H1 (cell line): ENCODE measurements at regions not wholly inside any gene's neighbourhood (a gene's known extent, or its start where the extent isn't known, plus 50 kb on each side); places are given as distances from the start of the nearest gene placed in this dataset.

Source experiments
- CTCF ChIA-PET: fragments of 300-600 bp; sonication (Branson Sonifier 250); formaldehyde crosslinking; loops from one replicate; lab custom pipeline; 2021; ENCODE audit not compliant: partially characterized antibody; lab: Charles Lee
- POLR2A ChIA-PET: fragments of 300-600 bp; sonication (Branson Sonifier 250); formaldehyde crosslinking; loops from one replicate; lab custom pipeline; 2021; ENCODE audit warnings: inconsistent platforms; ENCODE audit not compliant: partially characterized antibody; lab: Charles Lee
- DNase-seq, 2 experiments: peaks; one replicate each; pipeline versions ENCODE4 v3.0.0 to v3.0.0-alpha.2; 2010 to 2022; ENCODE audit warnings: low spot score in 2 of 2, low read depth in 1 of 2, mixed read lengths in 1 of 2
- FAIRE-seq: peaks from 2 replicates; lab custom pipeline; 2011; peaks lifted over from hg19 to GRCh38; lab: Jason Lieb, UNC
- H2AFZ ChIP-seq: 2 replicates; pipeline ENCODE4 v1.8.1; 2012; ENCODE audit warnings: low read length, inconsistent platforms
- H2AK5ac ChIP-seq: 2 replicates; pipeline ENCODE4 v1.6.1; 2013; ENCODE audit warnings: low read depth, low read length
- H2BK120ac ChIP-seq: replicated peaks from 2 replicates; pipeline ENCODE3; 2013; ENCODE audit warnings: low read depth, low read length, inconsistent platforms
- H2BK12ac ChIP-seq: 2 replicates; pipeline ENCODE4 v1.6.1; 2013; ENCODE audit warnings: low read depth, low read length
- H2BK15ac ChIP-seq: 2 replicates; pipeline ENCODE4 v1.6.1; 2013; ENCODE audit warnings: low read length
- H2BK20ac ChIP-seq: 2 replicates; pipeline ENCODE4 v1.6.1; 2013; ENCODE audit warnings: low read length
- H2BK5ac ChIP-seq: 2 replicates; pipeline ENCODE4 v1.6.1; 2013; ENCODE audit warnings: low read depth, low read length
- H3K14ac ChIP-seq: 2 replicates; pipeline ENCODE4 v1.6.1; 2013; ENCODE audit warnings: inconsistent platforms; ENCODE audit not compliant: insufficient read length
- H3K18ac ChIP-seq: 2 replicates; pipeline ENCODE4 v1.6.1; 2013; ENCODE audit warnings: low read length; ENCODE audit errors: extremely low read depth
- H3K23ac ChIP-seq: 2 replicates; pipeline ENCODE4 v1.6.1; 2013; ENCODE audit warnings: inconsistent platforms; ENCODE audit not compliant: insufficient read length
- H3K23me2 ChIP-seq: 2 replicates; pipeline ENCODE4 v1.6.1; 2013; ENCODE audit warnings: low read depth, low read length
- H3K27ac ChIP-seq: 2 replicates; pipeline ENCODE4 v1.6.1; 2011; ENCODE audit warnings: low read depth, low read length, inconsistent platforms
- H3K27me3 ChIP-seq, 4 experiments: replicated peaks in 1 of 4; 1 replicate in 1 of 4; 2 replicates in 3 of 4; pipeline versions ENCODE4 v1.6.1 to v1.8.1; 2011 to 2013; ENCODE audit warnings: low read length in 3 of 4, mild to moderate bottlenecking in 3 of 4, inconsistent platforms in 2 of 4, mixed read lengths in 2 of 4, moderate library complexity in 1 of 4; ENCODE audit not compliant: control insufficient read depth in 3 of 4, insufficient read depth in 3 of 4; ENCODE audit errors: extremely low read depth in 1 of 4
- H3K36me3 ChIP-seq, 4 experiments: 2 replicates each; pipeline versions ENCODE4 v1.6.1 to v1.8.1; 2011 to 2013; ENCODE audit warnings: mild to moderate bottlenecking in 4 of 4, low read length in 3 of 4, moderate library complexity in 2 of 4, control low read depth in 1 of 4, inconsistent platforms in 1 of 4; ENCODE audit not compliant: insufficient read depth in 4 of 4, control insufficient read depth in 2 of 4
- H3K4ac ChIP-seq: replicated peaks from 2 replicates; pipeline ENCODE3; 2013; ENCODE audit warnings: low read length, low read depth, mixed read lengths, inconsistent platforms; ENCODE audit not compliant: insufficient read length
- H3K4me1 ChIP-seq, 4 experiments: replicated peaks in 1 of 4; 1 replicate in 1 of 4; 2 replicates in 3 of 4; pipeline versions ENCODE4 v1.6.1 to v1.8.1; 2011 to 2013; ENCODE audit warnings: low read length in 3 of 4, inconsistent platforms in 2 of 4, mixed read lengths in 1 of 4; ENCODE audit not compliant: insufficient read depth in 4 of 4, control insufficient read depth in 3 of 4
- H3K4me2 ChIP-seq, 2 experiments: 2 replicates each; pipeline versions ENCODE4 v1.6.1 to v1.8.1; 2011 to 2013; ENCODE audit warnings: low read depth in 2 of 2, low read length in 2 of 2, control low read depth in 1 of 2, inconsistent platforms in 1 of 2, mild to moderate bottlenecking in 1 of 2; ENCODE audit not compliant: insufficient read depth in 1 of 2
- H3K4me3 ChIP-seq, 4 experiments: fragments of 200-600, 300-600 bp in 1 of 4; sonication (generic), shearing (Covaris generic), sonication (Bioruptor Twin) in 1 of 4; 2 replicates each; pipeline versions ENCODE4 v1.5.1 to v1.8.1; 2011 to 2016; ENCODE audit warnings: low read length in 4 of 4, low read depth in 3 of 4, control low read depth in 2 of 4, inconsistent platforms in 2 of 4, mild to moderate bottlenecking in 2 of 4, mixed read lengths in 1 of 4, moderate library complexity in 1 of 4; ENCODE audit not compliant: insufficient read depth in 2 of 4; ENCODE audit errors: extremely low read depth in 1 of 4
- H3K56ac ChIP-seq: replicated peaks from 2 replicates; pipeline ENCODE3; 2013; ENCODE audit warnings: low read depth, mild to moderate bottlenecking, mixed read lengths, low read length, inconsistent platforms; ENCODE audit not compliant: insufficient read length
- H3K79me1 ChIP-seq: 2 replicates; pipeline ENCODE4 v1.6.1; 2013; ENCODE audit warnings: low read depth, low read length, control low read depth
- H3K79me2 ChIP-seq, 2 experiments: 2 replicates each; pipeline versions ENCODE4 v1.6.1 to v1.8.1; 2012 to 2013; ENCODE audit warnings: low read length in 2 of 2, mild to moderate bottlenecking in 2 of 2, inconsistent platforms in 1 of 2; ENCODE audit not compliant: insufficient read depth in 2 of 2, control insufficient read depth in 1 of 2
- H3K9ac ChIP-seq, 4 experiments: replicated peaks in 1 of 4; 1 replicate in 1 of 4; 2 replicates in 3 of 4; pipeline versions ENCODE4 v1.6.1 to v1.8.1; 2011 to 2013; ENCODE audit warnings: low read depth in 3 of 4, low read length in 3 of 4, control low read depth in 2 of 4, mild to moderate bottlenecking in 2 of 4, moderate library complexity in 2 of 4, inconsistent platforms in 1 of 4; ENCODE audit errors: extremely low read depth in 1 of 4
- H3K9me3 ChIP-seq, 2 experiments: 2 replicates each; pipeline versions ENCODE4 v1.6.1 to v1.8.1; 2012 to 2013; ENCODE audit warnings: mild to moderate bottlenecking in 2 of 2, moderate library complexity in 2 of 2, control low read depth in 1 of 2, inconsistent platforms in 1 of 2, low read depth in 1 of 2, low read length in 1 of 2, mixed read lengths in 1 of 2; ENCODE audit not compliant: insufficient read depth in 2 of 2
- H4K20me1 ChIP-seq, 2 experiments: replicated peaks in 1 of 2; 2 replicates each; pipeline versions ENCODE3 to v1.8.1; 2011 to 2013; ENCODE audit warnings: inconsistent platforms in 2 of 2, low read length in 2 of 2, mild to moderate bottlenecking in 1 of 2; ENCODE audit not compliant: insufficient read depth in 2 of 2, control insufficient read depth in 1 of 2
- H4K5ac ChIP-seq: 2 replicates; pipeline ENCODE4 v1.6.1; 2013; ENCODE audit warnings: low read length, low read depth, mixed read lengths, inconsistent platforms; ENCODE audit not compliant: insufficient read length
- H4K8ac ChIP-seq: 2 replicates; pipeline ENCODE4 v1.8.0; 2013; ENCODE audit warnings: mild to moderate bottlenecking, moderate library complexity, low read length, inconsistent platforms; ENCODE audit not compliant: insufficient read depth; ENCODE audit errors: extremely low read depth
- H4K91ac ChIP-seq: replicated peaks from 2 replicates; pipeline ENCODE3; 2013; ENCODE audit warnings: low read length, mixed read lengths, inconsistent platforms; ENCODE audit not compliant: insufficient read length
- EZH2 ChIP-seq: fragments of 200-600 bp; sonication (generic); IDR thresholded peaks from 2 replicates; pipeline ENCODE4 v1.7.1; 2012; ENCODE audit warnings: low read depth, mild to moderate bottlenecking, moderate library complexity, low read length, inconsistent platforms; ENCODE audit not compliant: severe bottlenecking
- POLR2AphosphoS5 ChIP-seq: IDR thresholded peaks from 2 replicates; pipeline ENCODE4 v1.6.1; 2011; ENCODE audit warnings: low read depth, low read length
- TBP ChIP-seq: IDR thresholded peaks from 2 replicates; pipeline ENCODE4 v1.6.1; 2011; ENCODE audit warnings: low read depth, low read length, improper control_type of control experiment
- WGBS, 2 experiments: shearing (Covaris generic) in 1 of 2; methylation state at CpG; one replicate each; pipeline versions ENCODE4 v1.1.6 to v1.1.7; 2013 to 2015; ENCODE audit warnings: low lambda C conversion rate in 2 of 2, mixed read lengths in 2 of 2, inconsistent platforms in 1 of 2, low coverage in 1 of 2, missing lambda C conversion rate in 1 of 2; ENCODE audit not compliant: insufficient replicate concordance in 2 of 2, insufficient coverage in 1 of 2, insufficient read length in 1 of 2; ENCODE audit errors: extremely low coverage in 1 of 2, missing lambda C conversion rate in 1 of 2; 5-methylcytosine and 5-hydroxymethylcytosine counted together

DNA sequence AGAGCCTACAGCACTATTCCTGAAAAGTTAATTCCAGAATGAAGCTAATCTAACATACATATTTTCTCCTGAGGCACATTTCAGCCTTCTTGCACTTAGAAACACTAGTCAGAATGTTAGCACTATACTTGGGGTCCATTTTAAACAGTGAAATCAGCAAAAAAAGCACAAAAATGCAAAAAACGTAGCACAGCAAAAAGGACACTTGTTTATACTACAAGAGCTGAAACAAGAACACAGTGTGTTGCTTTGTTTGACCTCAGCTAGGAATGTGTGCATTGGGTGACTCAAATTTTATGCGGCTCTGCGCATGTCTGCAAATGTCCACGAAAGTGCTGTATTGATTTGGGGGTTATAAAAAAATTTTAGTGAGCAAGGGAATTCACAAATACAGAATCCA is 226.2 kb downstream of the KCNRG start:
- Histone ChIP-seq H3K14ac (no peak overlapping the region), H2BK12ac (no peak overlapping the region), H4K20me1 (no peaks in the 10 kb centered on the region), H3K9me3 (no peaks in the 10 kb centered on the region), H2AFZ (no peak overlapping the region), H3K27ac (no peak overlapping the region), H4K5ac (no peak overlapping the region), H3K4me3 (no peak overlapping the region), H3K56ac (no peak overlapping the region), H4K8ac (no peak overlapping the region), H2BK5ac (no peak overlapping the region), H3K4me1 (no peaks in the 10 kb centered on the region)
- POLR2A ChIA-PET: no interaction called here
- no peak for DNase-seq
- FAIRE-seq: no peak
- TF ChIP-seq POLR2AphosphoS5 (no peak), EZH2 (no peak), TBP (no peak)
- TF ChIP-seq, all 59 proteins: peak for 0
- Histone ChIP-seq H3K4ac (no peak overlapping the region), H3K36me3 (no peaks in the 10 kb centered on the region), H3K4me2 (no peak overlapping the region), H3K79me2 (no peaks in the 10 kb centered on the region), H4K91ac (no peak overlapping the region), H2BK120ac (no peak overlapping the region), H3K18ac (no peak overlapping the region), H3K9ac (no peak overlapping the region), H2AK5ac (no peak overlapping the region), H2BK15ac (no peak overlapping the region), H3K23me2 (no peaks in the 10 kb centered on the region), H3K23ac (no peak overlapping the region), H3K79me1 (no peaks in the 10 kb centered on the region), H3K27me3 (no peaks in the 10 kb centered on the region), H2BK20ac (no peak overlapping the region)
- CTCF ChIA-PET: interaction anchor here (0.5 to 1.3 kb wide), 3 partner anchors 20 to 335 kb away, joined by 3 to 7 read pairs (median 4); no protein-coding TSS in a partner anchor
- WGBS, 2 experiments: 91% methylated on average over 4 of the region's 4 CpGs; no CpG with 5 or more reads in 1 of the 2 experiments
